ENCODE measurements at regions not wholly inside any gene's neighbourhood (a gene's known extent, or its start where the extent isn't known, plus 50 kb on each side); places are given as distances from the start of the nearest gene placed in this dataset.

- TF ChIP-seq POLR2A (IDR thresholded peaks at IDR 0.05; ENCODE audit: low read depth, low read length), result no peak
- no peak for DNase-seq (ENCODE audit: insufficient read length)
- no peak for FAIRE-seq
Measured at GRCh38 chr5:118193194-118193905, 795.0 kb downstream of the DTWD2 start.

- FAIRE-seq (no peak), DNase-seq (ENCODE audit: insufficient read length) (no peak)
- no peak for TF ChIP-seq POLR2A (IDR thresholded peaks at IDR 0.05; ENCODE audit: low read depth, low read length)
- no peak for TF ChIP-seq POLR2AphosphoS5 (IDR thresholded peaks at IDR 0.05; ENCODE audit: low read depth, low read length)
- TF ChIP-seq TAF1 (IDR thresholded peaks at IDR 0.05; ENCODE audit: borderline replicate concordance, low read depth, low read length), result no peak
Measured at GRCh38 chr5:118185018-118185417, 803.3 kb downstream of the DTWD2 start.

- no peak for FAIRE-seq
Measured at GRCh38 chr5:118176146-118176545, 812.2 kb downstream of the DTWD2 start.

GRCh38 chr5:118174671-118175070 is 813.7 kb downstream of the DTWD2 start:
- FAIRE-seq, result no peak
- no peak for TF ChIP-seq POLR2A (IDR thresholded peaks at IDR 0.05; ENCODE audit: low read depth, low read length)
- TF ChIP-seq POLR2AphosphoS5 (IDR thresholded peaks at IDR 0.05; ENCODE audit: low read depth, low read length), result no peak
- no peak for TF ChIP-seq TAF1 (IDR thresholded peaks at IDR 0.05; ENCODE audit: borderline replicate concordance, low read depth, low read length)
- no peak for DNase-seq (ENCODE audit: insufficient read length)

More at GRCh38 chr5:118176146-118176545, 812.2 kb downstream of the DTWD2 start:
- no peak for DNase-seq (ENCODE audit: insufficient read length)
- no peak for TF ChIP-seq TAF1 (IDR thresholded peaks at IDR 0.05; ENCODE audit: borderline replicate concordance, low read depth, low read length)
- TF ChIP-seq POLR2A (IDR thresholded peaks at IDR 0.05; ENCODE audit: low read depth, low read length), result no peak
- TF ChIP-seq POLR2AphosphoS5 (IDR thresholded peaks at IDR 0.05; ENCODE audit: low read depth, low read length), result no peak

GRCh38 chr5:118173340-118173739 is 815.0 kb downstream of the DTWD2 start:
- TF ChIP-seq POLR2AphosphoS5 (IDR thresholded peaks at IDR 0.05; ENCODE audit: low read depth, low read length) (no peak), TAF1 (IDR thresholded peaks at IDR 0.05; ENCODE audit: borderline replicate concordance, low read depth, low read length) (no peak), POLR2A (IDR thresholded peaks at IDR 0.05; ENCODE audit: low read depth, low read length) (no peak)
- DNase-seq (ENCODE audit: insufficient read length) (no peak), FAIRE-seq (no peak)

GRCh38 chr5:118165619-118166018 is 822.7 kb downstream of the DTWD2 start:
- DNase-seq (ENCODE audit: insufficient read length) (no peak), FAIRE-seq (no peak)
- no peak for TF ChIP-seq TAF1 (IDR thresholded peaks at IDR 0.05; ENCODE audit: borderline replicate concordance, low read depth, low read length)
- TF ChIP-seq POLR2A (IDR thresholded peaks at IDR 0.05; ENCODE audit: low read depth, low read length), result no peak
- TF ChIP-seq POLR2AphosphoS5 (IDR thresholded peaks at IDR 0.05; ENCODE audit: low read depth, low read length), result no peak

- DNase-seq (ENCODE audit: insufficient read length) (no peak), FAIRE-seq (no peak)
- no peak for TF ChIP-seq POLR2A (IDR thresholded peaks at IDR 0.05; ENCODE audit: low read depth, low read length)
- no peak for TF ChIP-seq POLR2AphosphoS5 (IDR thresholded peaks at IDR 0.05; ENCODE audit: low read depth, low read length)
Measured at GRCh38 chr5:118156181-118156580, 832.2 kb downstream of the DTWD2 start.

GRCh38 chr5:118146824-118147223 is 841.5 kb downstream of the DTWD2 start:
- TF ChIP-seq POLR2AphosphoS5 (IDR thresholded peaks at IDR 0.05; ENCODE audit: low read depth, low read length), result no peak
- no peak for TF ChIP-seq POLR2A (IDR thresholded peaks at IDR 0.05; ENCODE audit: low read depth, low read length)
- TF ChIP-seq TAF1 (IDR thresholded peaks at IDR 0.05; ENCODE audit: borderline replicate concordance, low read depth, low read length), result no peak
- no peak for FAIRE-seq
- no peak for DNase-seq (ENCODE audit: insufficient read length)

GRCh38 chr5:118144540-118144939 is 843.8 kb downstream of the DTWD2 start:
- DNase-seq (ENCODE audit: insufficient read length), result no peak
- FAIRE-seq, result no peak
- TF ChIP-seq POLR2AphosphoS5 (IDR thresholded peaks at IDR 0.05; ENCODE audit: low read depth, low read length), result no peak

- FAIRE-seq (no peak), DNase-seq (ENCODE audit: insufficient read length) (no peak)
Measured at GRCh38 chr5:118139361-118139760, 849.0 kb downstream of the DTWD2 start.

GRCh38 chr5:118126159-118126558 is 862.2 kb downstream of the DTWD2 start:
- TF ChIP-seq POLR2AphosphoS5 (IDR thresholded peaks at IDR 0.05; ENCODE audit: low read depth, low read length) (no peak), POLR2A (IDR thresholded peaks at IDR 0.05; ENCODE audit: low read depth, low read length) (no peak), TAF1 (IDR thresholded peaks at IDR 0.05; ENCODE audit: borderline replicate concordance, low read depth, low read length) (no peak)
- FAIRE-seq (no peak), DNase-seq (ENCODE audit: insufficient read length) (no peak)

More at GRCh38 chr5:118139361-118139760, 849.0 kb downstream of the DTWD2 start:
- no peak for TF ChIP-seq POLR2AphosphoS5 (IDR thresholded peaks at IDR 0.05; ENCODE audit: low read depth, low read length)
- no peak for TF ChIP-seq POLR2A (IDR thresholded peaks at IDR 0.05; ENCODE audit: low read depth, low read length)
- no peak for TF ChIP-seq TAF1 (IDR thresholded peaks at IDR 0.05; ENCODE audit: borderline replicate concordance, low read depth, low read length)

GRCh38 chr5:118125687-118126086 is 862.7 kb downstream of the DTWD2 start:
- FAIRE-seq, result no peak
- DNase-seq (ENCODE audit: insufficient read length), result no peak
- TF ChIP-seq POLR2AphosphoS5 (IDR thresholded peaks at IDR 0.05; ENCODE audit: low read depth, low read length), result no peak
- no peak for TF ChIP-seq POLR2A (IDR thresholded peaks at IDR 0.05; ENCODE audit: low read depth, low read length)
- no peak for TF ChIP-seq TAF1 (IDR thresholded peaks at IDR 0.05; ENCODE audit: borderline replicate concordance, low read depth, low read length)

GRCh38 chr5:118121258-118121657 is 867.1 kb downstream of the DTWD2 start:
- DNase-seq (ENCODE audit: insufficient read length) (no peak), FAIRE-seq (no peak)
- no peak for TF ChIP-seq TAF1 (IDR thresholded peaks at IDR 0.05; ENCODE audit: borderline replicate concordance, low read depth, low read length)
- TF ChIP-seq POLR2AphosphoS5 (IDR thresholded peaks at IDR 0.05; ENCODE audit: low read depth, low read length), result no peak
- TF ChIP-seq POLR2A (IDR thresholded peaks at IDR 0.05; ENCODE audit: low read depth, low read length), result no peak

Data from GM12892 (cell line).